Uterus (tissue), 2 donors: ENCODE measurements at regions not wholly inside any gene's neighbourhood (a gene's known extent, or its start where the extent isn't known, plus 50 kb on each side); places are given as distances from the start of the nearest gene placed in this dataset.

Experiments used
- CTCF ChIP-seq, 4 experiments: fragments of 200-600 bp in 2 of 4; fragments of 450-650 bp in 2 of 4; sonication (generic) in 2 of 4; IDR thresholded peaks; one replicate each; pipeline ENCODE4 v1.5.1; 2016 to 2019; ENCODE audit warnings: antibody characterized with exemption in 4 of 4, mild to moderate bottlenecking in 2 of 4, moderate library complexity in 1 of 4
- POLR2A ChIP-seq, 2 donors: fragments of 450-650 bp; IDR thresholded peaks; one replicate each; pipeline ENCODE4 v1.6.1; 2016; ENCODE audit warnings: antibody characterized with exemption in 2 of 2, mild to moderate bottlenecking in 1 of 2, moderate library complexity in 1 of 2

- TF ChIP-seq CTCF (IDR thresholded peaks at IDR 0.05), result no peak
- no peak for TF ChIP-seq POLR2A (IDR thresholded peaks at IDR 0.05)
These were observed 122.5 kb upstream of the TEX13D start for GRCh38 chrX:124209792-124210576.
